AG09309 (cell line): ENCODE measurements at regions not wholly inside any gene's neighbourhood (a gene's known extent, or its start where the extent isn't known, plus 50 kb on each side); places are given as distances from the start of the nearest gene placed in this dataset.

Experiments used
- DNase-seq: peaks from one replicate; pipeline ENCODE4 v3.0.0-alpha.2; 2010; ENCODE audit warnings: low read depth
- H3K4me3 ChIP-seq: 2 replicates; pipeline ENCODE4 v1.5.1; 2011; ENCODE audit warnings: mild to moderate bottlenecking, low read depth, low read length, moderate library complexity; ENCODE audit not compliant: control insufficient read depth
- TF ChIP-seq, protein P1 (sequence below): IDR thresholded peaks from 2 replicates; pipeline ENCODE4 v1.5.1; 2011; ENCODE audit warnings: mild to moderate bottlenecking, low read depth, low read length, inconsistent platforms; ENCODE audit not compliant: insufficient read depth, control insufficient read depth; ENCODE audit errors: missing control alignments

DNA sequence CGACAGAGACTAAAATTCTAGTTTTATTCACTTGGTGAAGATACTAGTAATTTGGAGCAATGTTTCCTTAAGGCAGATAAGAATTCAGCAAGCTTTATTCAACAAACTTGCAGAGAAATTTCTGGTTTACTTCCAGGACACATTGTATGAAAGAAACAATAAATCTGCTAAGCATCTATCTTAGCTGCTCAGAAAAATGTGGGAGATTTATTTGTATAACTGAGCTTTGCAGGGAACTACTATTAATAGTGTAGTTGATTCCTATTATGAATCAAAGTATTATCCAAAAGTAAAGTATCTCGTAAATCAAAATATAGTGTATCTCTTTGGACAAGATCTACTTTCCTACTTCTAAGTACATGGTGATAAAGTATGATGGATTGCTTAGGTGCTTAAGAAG, 239.4 kb upstream of the TMTC1 start:
- TF ChIP-seq, protein P1, sequence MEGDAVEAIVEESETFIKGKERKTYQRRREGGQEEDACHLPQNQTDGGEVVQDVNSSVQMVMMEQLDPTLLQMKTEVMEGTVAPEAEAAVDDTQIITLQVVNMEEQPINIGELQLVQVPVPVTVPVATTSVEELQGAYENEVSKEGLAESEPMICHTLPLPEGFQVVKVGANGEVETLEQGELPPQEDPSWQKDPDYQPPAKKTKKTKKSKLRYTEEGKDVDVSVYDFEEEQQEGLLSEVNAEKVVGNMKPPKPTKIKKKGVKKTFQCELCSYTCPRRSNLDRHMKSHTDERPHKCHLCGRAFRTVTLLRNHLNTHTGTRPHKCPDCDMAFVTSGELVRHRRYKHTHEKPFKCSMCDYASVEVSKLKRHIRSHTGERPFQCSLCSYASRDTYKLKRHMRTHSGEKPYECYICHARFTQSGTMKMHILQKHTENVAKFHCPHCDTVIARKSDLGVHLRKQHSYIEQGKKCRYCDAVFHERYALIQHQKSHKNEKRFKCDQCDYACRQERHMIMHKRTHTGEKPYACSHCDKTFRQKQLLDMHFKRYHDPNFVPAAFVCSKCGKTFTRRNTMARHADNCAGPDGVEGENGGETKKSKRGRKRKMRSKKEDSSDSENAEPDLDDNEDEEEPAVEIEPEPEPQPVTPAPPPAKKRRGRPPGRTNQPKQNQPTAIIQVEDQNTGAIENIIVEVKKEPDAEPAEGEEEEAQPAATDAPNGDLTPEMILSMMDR: no peak
- DNase-seq: no peak

DNA sequence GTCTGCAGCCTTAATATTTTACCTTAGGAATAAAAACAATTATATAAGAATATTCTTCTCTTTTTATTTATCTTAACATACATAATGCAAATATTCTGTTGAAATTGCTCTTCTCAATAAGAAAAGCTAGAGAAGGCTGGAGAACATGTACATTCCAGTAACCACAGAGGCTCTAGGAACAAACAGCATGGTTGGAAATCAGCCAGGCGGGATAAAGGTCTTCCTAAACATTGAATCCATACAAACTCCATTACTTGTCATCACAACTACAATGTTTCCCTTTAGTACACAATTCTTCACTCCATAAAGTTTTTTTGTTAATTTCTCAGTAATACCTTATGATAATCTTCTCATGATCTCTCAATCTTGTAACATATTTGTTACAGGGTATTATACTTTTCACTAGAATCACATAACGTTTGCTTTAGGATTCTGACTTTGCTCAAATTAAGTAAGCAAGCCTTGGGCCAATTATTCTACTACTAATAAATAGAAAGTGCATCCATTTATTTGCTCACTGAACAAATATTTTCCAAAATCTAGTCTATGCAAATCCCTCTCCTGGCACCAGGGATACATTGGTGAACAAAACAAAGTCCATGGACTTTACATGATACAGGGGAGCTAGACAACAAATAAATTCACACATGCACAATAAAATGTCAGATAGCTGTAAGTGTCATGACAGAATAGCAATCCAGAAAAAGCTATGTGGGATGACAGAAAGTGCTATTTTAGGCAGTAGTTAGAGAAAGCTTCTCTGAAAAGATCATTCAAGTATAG, 237.5 kb upstream of the TMTC1 start:
- H3K4me3 ChIP-seq: no peak overlapping the region
- no peak for DNase-seq
- TF ChIP-seq, protein P1: no peak

More for the DNA sequence above, 239.4 kb upstream of the TMTC1 start:
- H3K4me3 ChIP-seq: no peak overlapping the region

- DNase-seq: no peak
- TF ChIP-seq, protein P1: no peak
These were observed 235.8 kb upstream of the TMTC1 start for GRCh38 chr12:30019366-30020140.

DNA sequence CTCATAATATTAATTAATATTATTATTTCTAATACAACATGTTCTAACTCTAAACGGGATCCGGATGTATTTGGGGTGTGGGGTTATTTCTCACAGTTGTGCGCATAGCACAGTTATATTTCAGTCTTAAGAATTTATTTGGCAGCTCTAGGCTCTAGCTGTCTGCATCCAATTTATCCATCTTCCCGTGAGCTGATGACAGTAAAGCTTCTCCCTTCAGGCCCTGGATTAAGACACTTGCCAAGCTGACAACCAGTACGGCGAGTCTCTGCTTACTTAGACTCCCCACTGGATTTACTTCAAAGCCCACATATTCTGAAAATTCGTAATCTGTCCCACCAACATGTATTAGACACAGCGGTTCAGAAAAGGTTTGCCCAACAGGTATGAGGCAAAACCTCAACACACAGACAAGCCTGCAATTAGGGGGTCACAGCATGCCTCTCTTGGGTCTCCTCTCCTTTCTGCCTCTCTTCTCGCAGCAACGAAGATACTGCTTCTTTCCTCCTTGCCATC, 232.9 kb upstream of the TMTC1 start:
- H3K4me3 ChIP-seq: no peak overlapping the region
- TF ChIP-seq, protein P1: no peak
- DNase-seq: no peak

More at GRCh38 chr12:30019366-30020140, 235.8 kb upstream of the TMTC1 start:
- H3K4me3 ChIP-seq: no peak overlapping the region

DNA sequence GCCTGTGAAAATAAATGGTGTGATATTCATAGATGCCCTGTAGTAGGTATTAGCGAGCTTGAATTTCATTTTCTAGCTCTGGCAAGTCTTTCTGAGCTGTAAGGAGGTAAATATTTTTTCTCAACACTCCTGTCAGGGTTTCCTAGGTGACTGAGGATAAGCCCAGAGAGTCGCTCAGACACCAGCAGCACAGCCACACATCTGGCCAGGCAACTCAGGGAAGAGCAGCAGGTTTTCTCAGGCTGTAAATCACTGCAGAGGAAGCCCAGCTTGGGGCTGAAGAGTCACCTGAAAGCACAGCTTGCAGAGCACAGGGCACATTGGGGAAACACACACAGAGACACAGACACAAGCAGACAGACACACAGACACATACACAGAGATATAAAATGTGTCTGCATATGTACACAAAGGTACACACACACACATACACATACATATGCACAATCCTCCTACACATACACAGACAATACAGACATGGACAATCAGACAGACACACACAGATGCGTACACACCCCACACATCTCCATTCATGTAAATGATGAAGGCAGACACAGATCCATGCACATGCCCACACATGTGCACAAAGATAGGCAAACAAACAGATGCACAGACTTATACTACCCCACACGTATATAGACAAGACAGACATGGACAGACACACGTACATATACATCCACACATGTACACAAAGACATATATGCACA, 232.0 kb upstream of the TMTC1 start:
- TF ChIP-seq, protein P1: no peak
- no peak for DNase-seq
- H3K4me3 ChIP-seq: no peak overlapping the region

DNA sequence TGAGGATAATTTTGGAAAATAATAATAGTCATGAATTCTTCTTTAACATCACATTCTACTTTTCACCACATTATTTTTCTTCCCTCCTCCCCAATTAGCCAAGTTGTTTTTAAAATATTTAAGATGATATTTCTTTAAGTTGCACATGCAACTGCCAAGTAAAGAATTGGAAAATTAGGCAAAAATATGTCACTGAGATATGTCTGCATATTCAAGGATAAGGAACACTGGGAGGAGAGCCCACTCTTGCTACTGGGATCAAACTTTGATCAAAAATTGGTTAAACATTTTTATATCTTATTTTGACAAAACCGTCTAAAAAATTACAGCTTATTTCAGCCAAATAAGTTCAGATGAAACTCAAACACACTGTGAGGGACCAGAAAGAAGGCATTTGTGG, 231.2 kb upstream of the TMTC1 start:
- TF ChIP-seq, protein P1: no peak
- H3K4me3 ChIP-seq: no peak overlapping the region
- DNase-seq: no peak
